IMR-90 (cell line): ENCODE measurements at regions not wholly inside any gene's neighbourhood (a gene's known extent, or its start where the extent isn't known, plus 50 kb on each side); places are given as distances from the start of the nearest gene placed in this dataset.

Source experiments
- ATAC-seq: fragments of 200-7000 bp; cut with Tn5 transposase; 2 replicates; pipeline ENCODE4 v1.9.1; 2020; ENCODE audit warnings: low read depth, mild to moderate bottlenecking, moderate library complexity
- BruUV-seq: library from RNA; stranded (reverse); fragments of 400-500 nt; replicated peaks from 2 replicates; lab custom pipeline; 2021; lab: Mats Ljungman, UMichigan
- CTCF ChIA-PET: fragments of 300-600 bp; formaldehyde crosslinking; extraction: SDS; loops from one replicate; lab custom pipeline; 2021; ENCODE audit warnings: antibody characterized with exemption; lab: Yijun Ruan, JAX
- POLR2A ChIA-PET: fragments of 300-600 bp; sonication (Branson Sonifier 250); formaldehyde crosslinking; loops from one replicate; lab custom pipeline; 2022; ENCODE audit warnings: antibody characterized with exemption; ENCODE audit not compliant: unreplicated experiment; lab: Charles Lee
- DNase-seq: peaks from one replicate; pipeline ENCODE4 v3.0.0; 2013
- H2AFZ ChIP-seq: replicated peaks from 2 replicates; pipeline ENCODE3; 2013; ENCODE audit warnings: low read length, mild to moderate bottlenecking; ENCODE audit not compliant: poor library complexity
- H2AK5ac ChIP-seq: 2 replicates; pipeline ENCODE4 v1.6.1; 2013; ENCODE audit warnings: low read depth, low read length, inconsistent platforms
- H2AK9ac ChIP-seq: replicated peaks from 2 replicates; pipeline ENCODE3; 2013; ENCODE audit warnings: mild to moderate bottlenecking, low read depth, low read length, moderate library complexity; ENCODE audit not compliant: poor library complexity
- H2BK120ac ChIP-seq: 2 replicates; pipeline ENCODE4 v1.6.1; 2013; ENCODE audit warnings: low read depth, low read length, inconsistent platforms
- H2BK15ac ChIP-seq: 3 replicates; pipeline ENCODE4 v1.6.1; 2013; ENCODE audit warnings: low read depth, low read length, inconsistent platforms
- H2BK20ac ChIP-seq: 2 replicates; pipeline ENCODE4 v1.6.1; 2013; ENCODE audit warnings: low read depth, mild to moderate bottlenecking, inconsistent platforms, low read length, moderate library complexity
- H2BK5ac ChIP-seq: 2 replicates; pipeline ENCODE4 v1.6.1; 2013; ENCODE audit warnings: mild to moderate bottlenecking, low read depth, low read length, inconsistent platforms; ENCODE audit not compliant: poor library complexity, severe bottlenecking
- H3K14ac ChIP-seq: replicated peaks from 2 replicates; pipeline ENCODE4 v1.6.1; 2013; ENCODE audit warnings: low read depth, low read length, inconsistent platforms
- H3K18ac ChIP-seq: 2 replicates; pipeline ENCODE4 v1.6.1; 2013; ENCODE audit warnings: low read depth, low read length, control low read depth
- H3K23ac ChIP-seq: 2 replicates; pipeline ENCODE4 v1.6.1; 2013; ENCODE audit warnings: low read depth, low read length, inconsistent platforms
- H3K27ac ChIP-seq: 2 replicates; pipeline ENCODE4 v1.5.1; 2013; ENCODE audit warnings: mild to moderate bottlenecking, control low read depth, low read length; ENCODE audit not compliant: insufficient read depth
- H3K27me3 ChIP-seq: 2 replicates; pipeline ENCODE4 v1.6.1; 2013; ENCODE audit warnings: low read length; ENCODE audit not compliant: control insufficient read depth, insufficient read depth
- H3K36me3 ChIP-seq: 2 replicates; pipeline ENCODE4 v1.6.1; 2013; ENCODE audit warnings: low read length, mixed read lengths; ENCODE audit not compliant: control insufficient read depth, insufficient read depth
- H3K4ac ChIP-seq: 2 replicates; pipeline ENCODE4 v1.6.1; 2013; ENCODE audit warnings: low read depth, low read length, inconsistent platforms
- H3K4me1 ChIP-seq: 2 replicates; pipeline ENCODE4 v1.6.1; 2013; ENCODE audit warnings: low read length, mixed read lengths; ENCODE audit not compliant: control insufficient read depth, insufficient read depth
- H3K4me2 ChIP-seq: 2 replicates; pipeline ENCODE4 v1.6.1; 2013; ENCODE audit warnings: low read depth, mild to moderate bottlenecking, control low read depth, low read length, moderate library complexity
- H3K4me3 ChIP-seq: 2 replicates; pipeline ENCODE4 v1.5.1; 2013; ENCODE audit warnings: low read depth, mild to moderate bottlenecking, control low read depth, low read length, moderate library complexity; ENCODE audit not compliant: insufficient read depth
- H3K56ac ChIP-seq: 2 replicates; pipeline ENCODE4 v1.6.1; 2013; ENCODE audit warnings: low read length, inconsistent platforms; ENCODE audit not compliant: insufficient read depth; ENCODE audit errors: extremely low read depth
- H3K79me1 ChIP-seq, 2 experiments: 2 replicates each; pipeline ENCODE4 v1.6.1; 2013; ENCODE audit warnings: low read length in 2 of 2, inconsistent platforms in 1 of 2, low read depth in 1 of 2
- H3K9ac ChIP-seq: 2 replicates; pipeline ENCODE4 v1.6.1; 2013; ENCODE audit warnings: low read depth, low read length, control low read depth
- H3K9me1 ChIP-seq: 2 replicates; pipeline ENCODE4 v1.6.1; 2013; ENCODE audit warnings: low read length, inconsistent platforms; ENCODE audit not compliant: insufficient read depth
- H3K9me3 ChIP-seq: 2 replicates; pipeline ENCODE4 v1.6.1; 2013; ENCODE audit warnings: low read length; ENCODE audit not compliant: control insufficient read depth, insufficient read depth
- H4K20me1 ChIP-seq: 2 replicates; pipeline ENCODE4 v1.6.1; 2013; ENCODE audit warnings: low read length, inconsistent platforms; ENCODE audit not compliant: insufficient read depth
- H4K5ac ChIP-seq: 2 replicates; pipeline ENCODE4 v1.6.1; 2013; ENCODE audit warnings: mild to moderate bottlenecking, low read depth, low read length, control low read depth
- H4K8ac ChIP-seq, 2 experiments: 2 replicates each; pipeline ENCODE4 v1.6.1; 2013; ENCODE audit warnings: low read depth in 2 of 2, low read length in 2 of 2, control low read depth in 1 of 2, inconsistent platforms in 1 of 2
- H4K91ac ChIP-seq: 2 replicates; pipeline ENCODE4 v1.6.1; 2013; ENCODE audit warnings: low read depth, low read length, inconsistent platforms; ENCODE audit not compliant: insufficient read depth
- CEBPB ChIP-seq: IDR thresholded peaks from 2 replicates; pipeline ENCODE4 v1.6.1; 2012; ENCODE audit warnings: low read depth, low read length, improper control_type of control experiment
- CHD1 ChIP-seq: IDR thresholded peaks from 2 replicates; pipeline ENCODE4 v1.6.1; 2012; ENCODE audit warnings: low read depth, low read length, improper control_type of control experiment
- WGBS, 2 experiments: methylation state at CpG; one replicate each; pipeline versions ENCODE4 v1.1.5 to v1.1.7; 2013; ENCODE audit warnings: missing lambda C conversion rate in 2 of 2; ENCODE audit not compliant: insufficient read length in 1 of 2; ENCODE audit errors: extremely low coverage in 2 of 2; 5-methylcytosine and 5-hydroxymethylcytosine counted together
- dilution Hi-C: fragments of 300-500 bp; cut with HindIII; formaldehyde crosslinking; loops from one replicate; pipeline ENCODE4 v1.14.3; 2018; ENCODE audit warnings: low sequenced_read_pairs; ENCODE audit not compliant: unreplicated experiment
- in situ Hi-C: fragments of 300-500 bp; cut with MboI; formaldehyde crosslinking; loops from 3 replicates; pipeline ENCODE4 v1.14.3; 2019; ENCODE audit warnings: low sequenced_read_pairs, inconsistent platforms, mixed read lengths
- intact Hi-C: fragments of 100-400 bp; cut with micrococcal nuclease; formaldehyde crosslinking; loops from 2 replicates; pipeline ENCODE4 v1.10.0; 2022

GRCh38 chr7:79882922-79883321 is 251.7 kb upstream of the GNAI1 start:
- Histone ChIP-seq H3K18ac (no peak overlapping the region), H2AFZ (no peak overlapping the region), H3K4me2 (no peak overlapping the region), H3K27me3 (no peaks in the 10 kb centered on the region), H2BK15ac (no peak overlapping the region), H4K8ac (no peak overlapping the region), H3K9ac (no peak overlapping the region), H3K36me3 (no peaks in the 10 kb centered on the region), H2AK5ac (no peak overlapping the region), H2AK9ac (no peak overlapping the region), H2BK120ac (no peak overlapping the region), H4K5ac (no peak overlapping the region), H3K79me1 (no peaks in the 10 kb centered on the region), H3K9me1 (no peaks in the 10 kb centered on the region), H4K91ac (no peak overlapping the region), H2BK5ac (no peak overlapping the region), H3K4me3 (no peak overlapping the region), H3K14ac (no peak overlapping the region), H3K4me1 (0 out of 2 replicates have a peak, but pooled peaks cover under 1% of the 10 kb centered on the region), H2BK20ac (no peak overlapping the region), H4K20me1 (no peaks in the 10 kb centered on the region), H3K4ac (no peak overlapping the region), H3K9me3 (no peaks in the 10 kb centered on the region), H3K56ac (no peak overlapping the region), H3K27ac (no peak overlapping the region), H3K23ac (no peak overlapping the region)
- dilution Hi-C loops = no loop called here
- ChIA-PET POLR2A (no interaction called here), CTCF (no interaction called here)
- intact Hi-C loops = no loop called here
- no TSS peak for BruUV-seq
- ATAC-seq = no peak
- WGBS, 2 experiments = no CpG with 5 or more reads among the region's 2 CpGs
- in situ Hi-C loops = no loop called here
- TF ChIP-seq CHD1 (no peak), CEBPB (peak; percentile 73)
- no peak for DNase-seq
